HEK293 (cell line): ENCODE measurements at regions not wholly inside any gene's neighbourhood (a gene's known extent, or its start where the extent isn't known, plus 50 kb on each side); places are given as distances from the start of the nearest gene placed in this dataset.

Experiments used
- ZNF366 ChIP-seq: fragments of 450-650 bp; formaldehyde crosslinking; conservative IDR thresholded peaks from 2 replicates; pipeline ENCODE4 v1.5.1; 2016; ENCODE audit warnings: missing biosample characterization, missing genetic modification characterization
- TF ChIP-seq, protein P1 (sequence below): fragments of 450-650 bp; formaldehyde crosslinking; IDR thresholded peaks from 2 replicates; pipeline ENCODE4 v1.5.1; 2016; ENCODE audit warnings: missing biosample characterization, missing genetic modification characterization

DNA sequence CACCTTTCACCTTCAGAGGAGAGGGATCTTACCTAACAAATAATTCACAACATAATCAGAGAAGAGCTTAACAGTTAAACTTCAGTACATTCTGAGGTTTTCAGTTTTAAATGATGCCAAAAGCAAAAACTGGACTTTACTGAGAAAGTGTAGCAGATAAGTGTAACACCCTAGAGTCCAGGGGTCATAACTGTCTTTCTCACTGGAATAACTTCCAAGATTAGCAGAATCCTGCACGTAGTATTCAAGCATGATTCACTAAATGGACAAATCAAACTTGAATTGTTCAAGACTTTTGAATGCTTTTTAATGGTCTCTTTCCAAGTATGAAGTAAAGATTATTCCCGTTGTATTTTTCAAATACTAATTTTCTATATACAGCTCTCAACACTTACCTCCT, 180.1 kb upstream of the NREP start:
- TF ChIP-seq, protein P1, sequence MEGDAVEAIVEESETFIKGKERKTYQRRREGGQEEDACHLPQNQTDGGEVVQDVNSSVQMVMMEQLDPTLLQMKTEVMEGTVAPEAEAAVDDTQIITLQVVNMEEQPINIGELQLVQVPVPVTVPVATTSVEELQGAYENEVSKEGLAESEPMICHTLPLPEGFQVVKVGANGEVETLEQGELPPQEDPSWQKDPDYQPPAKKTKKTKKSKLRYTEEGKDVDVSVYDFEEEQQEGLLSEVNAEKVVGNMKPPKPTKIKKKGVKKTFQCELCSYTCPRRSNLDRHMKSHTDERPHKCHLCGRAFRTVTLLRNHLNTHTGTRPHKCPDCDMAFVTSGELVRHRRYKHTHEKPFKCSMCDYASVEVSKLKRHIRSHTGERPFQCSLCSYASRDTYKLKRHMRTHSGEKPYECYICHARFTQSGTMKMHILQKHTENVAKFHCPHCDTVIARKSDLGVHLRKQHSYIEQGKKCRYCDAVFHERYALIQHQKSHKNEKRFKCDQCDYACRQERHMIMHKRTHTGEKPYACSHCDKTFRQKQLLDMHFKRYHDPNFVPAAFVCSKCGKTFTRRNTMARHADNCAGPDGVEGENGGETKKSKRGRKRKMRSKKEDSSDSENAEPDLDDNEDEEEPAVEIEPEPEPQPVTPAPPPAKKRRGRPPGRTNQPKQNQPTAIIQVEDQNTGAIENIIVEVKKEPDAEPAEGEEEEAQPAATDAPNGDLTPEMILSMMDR (tag by site-specific recombination), result no peak
- TF ChIP-seq ZNF366 (tag by site-specific recombination), result no peak
